A673 (cell line): ENCODE measurements at regions not wholly inside any gene's neighbourhood (a gene's known extent, or its start where the extent isn't known, plus 50 kb on each side); places are given as distances from the start of the nearest gene placed in this dataset.

ENCODE experiments used
- CTCF ChIP-seq: fragments of 300-800, 200-600 bp; sonication (generic); conservative IDR thresholded peaks from 2 replicates; pipeline ENCODE4 v1.5.1; 2017; ENCODE audit warnings: low read depth, mild to moderate bottlenecking, antibody characterized with exemption, low read length, moderate library complexity, mixed read lengths
- EZH2 ChIP-seq: fragments of 200-600 bp; sonication (generic); IDR thresholded peaks from 2 replicates; pipeline ENCODE4 v1.6.1; 2017; ENCODE audit warnings: borderline replicate concordance, low read depth, mild to moderate bottlenecking, mixed read lengths, antibody characterized with exemption, low read length; ENCODE audit not compliant: poor library complexity, severe bottlenecking

- no peak for TF ChIP-seq CTCF
- no peak for TF ChIP-seq EZH2
Measured at GRCh38 chr6:168158213-168158979, 79.4 kb upstream of the FRMD1 start.
